Ovary (tissue), 3 donors: ENCODE measurements at regions not wholly inside any gene's neighbourhood (a gene's known extent, or its start where the extent isn't known, plus 50 kb on each side); places are given as distances from the start of the nearest gene placed in this dataset.

Source experiments
- CTCF ChIP-seq, 3 donors: fragments of 450-650 bp in 2 of 3; fragments of 200-600 bp in 1 of 3; IDR thresholded peaks; one replicate each; pipeline versions ENCODE4 v1.5.1 to v1.8.0; 2016 to 2022; ENCODE audit warnings: antibody characterized with exemption in 3 of 3, mild to moderate bottlenecking in 1 of 3
- EP300 ChIP-seq: sonication (generic); formaldehyde crosslinking; IDR thresholded peaks from one replicate; pipeline ENCODE4 v1.6.1; 2017; ENCODE audit warnings: antibody characterized with exemption
- POLR2A ChIP-seq: fragments of 450-650 bp; IDR thresholded peaks from one replicate; pipeline ENCODE4 v1.6.1; 2017; ENCODE audit warnings: antibody characterized with exemption, mild to moderate bottlenecking, moderate library complexity
- donor health status: DM: no; HTN: no; CAD: no.

GRCh38 chr5:121350181-121350930, 501.3 kb upstream of the FTMT start:
- no peak for TF ChIP-seq POLR2A
- TF ChIP-seq CTCF (IDR thresholded peaks at IDR 0.05) = no peak
- no peak for TF ChIP-seq EP300
